Keratinocyte (primary cell): ENCODE measurements at regions not wholly inside any gene's neighbourhood (a gene's known extent, or its start where the extent isn't known, plus 50 kb on each side); places are given as distances from the start of the nearest gene placed in this dataset.

Experiments used
- DNase-seq: peaks from one replicate; pipeline ENCODE4 v3.0.0-alpha.2; 2011; ENCODE audit warnings: low read depth, missing footprints, low spot score
- FAIRE-seq: peaks from 2 replicates; lab custom pipeline; 2011; peaks lifted over from hg19 to GRCh38; lab: Jason Lieb, UNC
- H2AFZ ChIP-seq: 2 replicates; pipeline ENCODE4 v1.6.0; 2012; ENCODE audit warnings: low read length, control low read depth, inconsistent platforms; ENCODE audit not compliant: control insufficient read depth
- H3K27ac ChIP-seq: 2 replicates; pipeline ENCODE4 v1.5.1; 2011; ENCODE audit warnings: low read length; ENCODE audit not compliant: control insufficient read depth, insufficient read depth
- H3K27me3 ChIP-seq: 3 replicates; pipeline ENCODE4 v1.6.0; 2011; ENCODE audit warnings: low read length; ENCODE audit not compliant: control insufficient read depth, insufficient read depth; ENCODE audit errors: extremely low read depth
- H3K36me3 ChIP-seq, 2 experiments: 2 replicates in 1 of 2; 3 replicates in 1 of 2; pipeline ENCODE4 v1.5.1; 2011; ENCODE audit warnings: low read length in 2 of 2, mild to moderate bottlenecking in 1 of 2; ENCODE audit not compliant: control insufficient read depth in 2 of 2, insufficient read depth in 2 of 2; ENCODE audit errors: extremely low read depth in 1 of 2
- H3K4me1 ChIP-seq: 3 replicates; pipeline ENCODE4 v1.5.1; 2011; ENCODE audit warnings: low read length; ENCODE audit not compliant: control insufficient read depth, insufficient read depth; ENCODE audit errors: extremely low read depth
- H3K4me2 ChIP-seq: 3 replicates; pipeline ENCODE4 v1.6.0; 2011; ENCODE audit warnings: low read depth, low read length; ENCODE audit not compliant: control insufficient read depth, insufficient read depth; ENCODE audit errors: extremely low read depth
- H3K4me3 ChIP-seq, 3 experiments: fragments of 200-600 bp in 1 of 3; sonication (generic) in 1 of 3; 2 replicates in 2 of 3; 3 replicates in 1 of 3; pipeline ENCODE4 v1.5.1; 2011 to 2016; ENCODE audit warnings: low read length in 3 of 3, mild to moderate bottlenecking in 3 of 3, control low read depth in 2 of 3, inconsistent platforms in 1 of 3, low read depth in 1 of 3, mixed read lengths in 1 of 3, mixed run types in 1 of 3, moderate library complexity in 1 of 3; ENCODE audit not compliant: control insufficient read depth in 2 of 3, insufficient read depth in 2 of 3; ENCODE audit errors: extremely low read depth in 1 of 3
- H3K79me2 ChIP-seq: 2 replicates; pipeline ENCODE4 v1.6.0; 2012; ENCODE audit warnings: low read length; ENCODE audit not compliant: control insufficient read depth, insufficient read depth
- H3K9ac ChIP-seq: 3 replicates; pipeline ENCODE4 v1.6.0; 2011; ENCODE audit warnings: low read length; ENCODE audit not compliant: control insufficient read depth, insufficient read depth; ENCODE audit errors: extremely low read depth
- H3K9me1 ChIP-seq: 3 replicates; pipeline ENCODE4 v1.6.0; 2011; ENCODE audit warnings: low read length; ENCODE audit not compliant: control insufficient read depth, insufficient read depth; ENCODE audit errors: extremely low read depth
- H3K9me3 ChIP-seq: 2 replicates; pipeline ENCODE4 v1.5.1; 2012; ENCODE audit warnings: low read depth, low read length; ENCODE audit not compliant: control insufficient read depth
- H4K20me1 ChIP-seq: 3 replicates; pipeline ENCODE4 v1.6.0; 2011; ENCODE audit warnings: low read length; ENCODE audit not compliant: control insufficient read depth, insufficient read depth; ENCODE audit errors: extremely low read depth
- EZH2 ChIP-seq: IDR thresholded peaks from one replicate; pipeline ENCODE4 v1.6.1; 2012; ENCODE audit warnings: inconsistent platforms, mild to moderate bottlenecking, low read length, moderate library complexity
- dilution Hi-C: fragments of 300-500 bp; cut with MboI; formaldehyde crosslinking; loops from one replicate; pipeline ENCODE4 v1.7.0; 2020; ENCODE audit warnings: low sequenced_read_pairs; ENCODE audit not compliant: extremely low pct_ligation_motif_present
- TF ChIP-seq, protein P1 (sequence below), 3 experiments: IDR thresholded peaks in 1 of 3; conservative IDR thresholded peaks in 1 of 3; optimal IDR thresholded peaks in 1 of 3; 2 replicates in 2 of 3; 3 replicates in 1 of 3; pipeline versions ENCODE3 to v1.5.1; 2011; ENCODE audit warnings: low read length in 3 of 3, mild to moderate bottlenecking in 3 of 3, moderate library complexity in 2 of 3, control low read depth in 1 of 3, inconsistent platforms in 1 of 3; ENCODE audit not compliant: insufficient read depth in 2 of 3; ENCODE audit errors: extremely low read depth in 1 of 3

DNA sequence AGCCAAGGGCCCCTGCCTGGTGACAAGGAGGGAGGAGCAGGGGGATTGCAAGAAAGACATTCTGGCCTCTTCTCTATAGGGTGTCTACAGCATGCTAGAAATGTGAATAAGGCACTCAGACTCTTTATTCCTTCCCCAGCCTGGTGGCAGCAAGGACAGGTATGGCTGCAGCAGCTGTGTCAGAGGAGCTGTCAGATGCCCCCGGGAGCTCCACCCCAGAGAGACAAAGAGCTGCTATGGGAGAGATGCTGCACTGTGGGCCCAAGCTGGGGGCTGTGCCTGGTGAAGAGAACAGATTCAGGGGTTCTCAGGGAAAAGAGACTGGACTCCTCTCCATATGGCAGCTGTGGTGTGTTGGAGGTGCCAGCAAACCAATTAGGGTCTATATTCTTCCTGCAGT, 1063.3 kb downstream of the OLFM4 start:
- Histone ChIP-seq H4K20me1 (no peaks in the 10 kb centered on the region), H3K9me3 (no peaks in the 10 kb centered on the region), H3K4me3 (no peak overlapping the region), H3K27me3 (no peaks in the 10 kb centered on the region), H3K36me3 (no peaks in the 10 kb centered on the region), H3K9me1 (no peaks in the 10 kb centered on the region), H2AFZ (no peak overlapping the region), H3K4me2 (no peak overlapping the region), H3K79me2 (no peaks in the 10 kb centered on the region), H3K9ac (no peak overlapping the region), H3K4me1 (no peaks in the 10 kb centered on the region), H3K27ac (no peak overlapping the region)
- TF ChIP-seq, protein P1, sequence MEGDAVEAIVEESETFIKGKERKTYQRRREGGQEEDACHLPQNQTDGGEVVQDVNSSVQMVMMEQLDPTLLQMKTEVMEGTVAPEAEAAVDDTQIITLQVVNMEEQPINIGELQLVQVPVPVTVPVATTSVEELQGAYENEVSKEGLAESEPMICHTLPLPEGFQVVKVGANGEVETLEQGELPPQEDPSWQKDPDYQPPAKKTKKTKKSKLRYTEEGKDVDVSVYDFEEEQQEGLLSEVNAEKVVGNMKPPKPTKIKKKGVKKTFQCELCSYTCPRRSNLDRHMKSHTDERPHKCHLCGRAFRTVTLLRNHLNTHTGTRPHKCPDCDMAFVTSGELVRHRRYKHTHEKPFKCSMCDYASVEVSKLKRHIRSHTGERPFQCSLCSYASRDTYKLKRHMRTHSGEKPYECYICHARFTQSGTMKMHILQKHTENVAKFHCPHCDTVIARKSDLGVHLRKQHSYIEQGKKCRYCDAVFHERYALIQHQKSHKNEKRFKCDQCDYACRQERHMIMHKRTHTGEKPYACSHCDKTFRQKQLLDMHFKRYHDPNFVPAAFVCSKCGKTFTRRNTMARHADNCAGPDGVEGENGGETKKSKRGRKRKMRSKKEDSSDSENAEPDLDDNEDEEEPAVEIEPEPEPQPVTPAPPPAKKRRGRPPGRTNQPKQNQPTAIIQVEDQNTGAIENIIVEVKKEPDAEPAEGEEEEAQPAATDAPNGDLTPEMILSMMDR (optimal IDR thresholded peaks at IDR 0.05 in 1 of 3, IDR thresholded peaks at IDR 0.05 in 1 of 3, conservative IDR thresholded peaks at IDR 0.05 in 1 of 3; ENCODE audit: extremely low read depth in 1 of 3, insufficient read depth in 2 of 3, low read length in 3 of 3) = no peak
- no peak for TF ChIP-seq EZH2
- dilution Hi-C loops = no loop called here
- DNase-seq = no peak
- no peak for FAIRE-seq

DNA sequence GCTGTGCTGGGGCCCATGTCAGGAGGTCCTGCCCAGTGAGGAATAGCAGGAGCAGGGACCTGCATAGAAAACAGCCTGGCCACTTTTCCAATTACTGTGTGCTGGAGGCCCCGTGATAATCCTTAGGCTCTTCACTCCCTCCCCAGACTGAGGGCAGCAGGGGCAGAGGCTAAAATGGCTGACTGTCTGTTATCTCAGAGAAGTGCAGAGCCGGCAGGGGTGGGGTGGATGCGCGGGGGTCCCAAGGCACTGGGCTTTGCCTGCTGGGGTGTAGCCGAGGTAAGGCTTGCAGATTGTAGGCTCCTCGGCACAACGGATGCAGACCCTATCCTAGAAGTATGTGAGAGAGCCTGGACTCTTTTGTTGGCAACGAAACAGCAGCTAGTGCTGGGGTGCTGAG, 1064.1 kb downstream of the OLFM4 start:
- no peaks in the 10 kb centered on the region for H3K4me1 ChIP-seq
- H3K4me3 ChIP-seq = no peak overlapping the region
- H4K20me1 ChIP-seq = no peaks in the 10 kb centered on the region
- no peak overlapping the region for H3K9ac ChIP-seq
- no peaks in the 10 kb centered on the region for H3K79me2 ChIP-seq
- H3K36me3 ChIP-seq = no peaks in the 10 kb centered on the region
- dilution Hi-C loops = no loop called here
- no peaks in the 10 kb centered on the region for H3K27me3 ChIP-seq
- no peaks in the 10 kb centered on the region for H3K9me3 ChIP-seq
- DNase-seq (no peak), FAIRE-seq (no peak)
- no peak for TF ChIP-seq EZH2
- TF ChIP-seq, protein P1 (optimal IDR thresholded peaks at IDR 0.05 in 1 of 3, IDR thresholded peaks at IDR 0.05 in 1 of 3, conservative IDR thresholded peaks at IDR 0.05 in 1 of 3; ENCODE audit: extremely low read depth in 1 of 3, insufficient read depth in 2 of 3, low read length in 3 of 3) = no peak
- H2AFZ ChIP-seq = no peak overlapping the region
- no peaks in the 10 kb centered on the region for H3K9me1 ChIP-seq
- H3K4me2 ChIP-seq = no peak overlapping the region
- no peak overlapping the region for H3K27ac ChIP-seq
